ENCODE measurements at regions not wholly inside any gene's neighbourhood (a gene's known extent, or its start where the extent isn't known, plus 50 kb on each side); places are given as distances from the start of the nearest gene placed in this dataset.

GRCh38 chr1:200483491-200484143 is 73.8 kb upstream of the ZNF281 start:
- H3K4me3 ChIP-seq (ENCODE audit: low read length in 2 of 2): no peak overlapping the region
- no peak overlapping the region for H3K27ac ChIP-seq (ENCODE audit: low read depth in 1 of 2, low read length in 2 of 2)
- DNase-seq (no peak), ATAC-seq (ENCODE audit: low FRiP score) (no peak)
- WGBS, 2 donors: 20 to 21% methylated on average over 5 of the region's 5 CpGs
- no peaks in the 10 kb centered on the region for H3K9me3 ChIP-seq (ENCODE audit: control insufficient read depth, low read length)
- no peaks in the 10 kb centered on the region for H3K4me1 ChIP-seq (ENCODE audit: control insufficient read depth in 1 of 2, insufficient read depth in 2 of 2, low read length in 2 of 2)
- no peaks in the 10 kb centered on the region for H3K27me3 ChIP-seq (ENCODE audit: control insufficient read depth in 1 of 2, insufficient read depth in 2 of 2, low read length in 1 of 2)
- intact Hi-C loops (cut with DNase I): no loop called here
- no peaks in the 10 kb centered on the region for H3K36me3 ChIP-seq (ENCODE audit: control insufficient read depth in 1 of 2, insufficient read depth in 2 of 2, low read length in 1 of 2)

GRCh38 chr1:200480964-200481363 is 71.1 kb upstream of the ZNF281 start:
- no peaks in the 10 kb centered on the region for H3K4me1 ChIP-seq (ENCODE audit: control insufficient read depth in 1 of 2, insufficient read depth in 2 of 2, low read length in 2 of 2)
- intact Hi-C loops (cut with DNase I): no loop called here
- ATAC-seq (ENCODE audit: low FRiP score) (no peak), DNase-seq (no peak)
- H3K36me3 ChIP-seq (ENCODE audit: control insufficient read depth in 1 of 2, insufficient read depth in 2 of 2, low read length in 1 of 2): no peaks in the 10 kb centered on the region
- no peak overlapping the region for H3K27ac ChIP-seq (ENCODE audit: low read depth in 1 of 2, low read length in 2 of 2)
- 72 to 73% methylated on average over 7 of the region's 7 CpGs for WGBS, 2 donors
- H3K27me3 ChIP-seq (ENCODE audit: control insufficient read depth in 1 of 2, insufficient read depth in 2 of 2, low read length in 1 of 2): no peaks in the 10 kb centered on the region
- H3K4me3 ChIP-seq (ENCODE audit: low read length in 2 of 2): no peak overlapping the region
- H3K9me3 ChIP-seq (ENCODE audit: control insufficient read depth, low read length): no peaks in the 10 kb centered on the region

DNA sequence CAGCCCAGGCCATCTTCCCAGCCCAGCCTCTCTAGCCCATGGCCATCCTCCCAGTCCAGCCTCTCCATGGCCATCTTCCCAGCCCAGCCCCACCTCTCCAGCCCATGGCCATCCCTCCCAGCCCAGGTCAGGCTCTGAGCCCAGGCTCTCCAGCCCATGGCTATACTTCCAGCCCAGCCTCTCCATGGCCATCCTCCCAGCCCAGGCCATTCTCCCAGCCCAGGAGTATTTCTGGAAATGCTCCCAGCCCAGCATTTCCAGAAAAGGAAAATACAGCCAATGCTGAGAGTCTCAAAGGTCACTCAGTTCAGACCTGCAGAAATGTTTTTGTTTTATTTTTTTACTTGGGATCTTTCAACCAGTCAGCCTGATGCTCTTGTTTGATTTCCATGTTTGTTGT is 70.0 kb upstream of the ZNF281 start:
- no peak for ATAC-seq (ENCODE audit: low FRiP score)
- Histone ChIP-seq H3K27ac (ENCODE audit: low read depth in 1 of 2, low read length in 2 of 2) (no peak overlapping the region), H3K27me3 (ENCODE audit: control insufficient read depth in 1 of 2, insufficient read depth in 2 of 2, low read length in 1 of 2) (no peaks in the 10 kb centered on the region), H3K9me3 (ENCODE audit: control insufficient read depth, low read length) (no peaks in the 10 kb centered on the region), H3K4me3 (ENCODE audit: low read length in 2 of 2) (no peak overlapping the region), H3K4me1 (ENCODE audit: control insufficient read depth in 1 of 2, insufficient read depth in 2 of 2, low read length in 2 of 2) (no peaks in the 10 kb centered on the region), H3K36me3 (ENCODE audit: control insufficient read depth in 1 of 2, insufficient read depth in 2 of 2, low read length in 1 of 2) (no peaks in the 10 kb centered on the region)
- intact Hi-C loops (cut with DNase I): no loop called here
- peak in 1 of 2 donors; percentile 56 for DNase-seq

GRCh38 chr1:200478945-200479558 is 69.2 kb upstream of the ZNF281 start:
- H3K27me3 ChIP-seq (ENCODE audit: control insufficient read depth in 1 of 2, insufficient read depth in 2 of 2, low read length in 1 of 2): no peaks in the 10 kb centered on the region
- H3K4me1 ChIP-seq (ENCODE audit: control insufficient read depth in 1 of 2, insufficient read depth in 2 of 2, low read length in 2 of 2): no peaks in the 10 kb centered on the region
- ATAC-seq (ENCODE audit: low FRiP score) (no peak), DNase-seq (no peak)
- H3K27ac ChIP-seq (ENCODE audit: low read depth in 1 of 2, low read length in 2 of 2): no peak overlapping the region
- H3K4me3 ChIP-seq (ENCODE audit: low read length in 2 of 2): no peak overlapping the region
- WGBS, 2 donors: 85 to 88% methylated on average over 6 of the region's 6 CpGs
- H3K9me3 ChIP-seq (ENCODE audit: control insufficient read depth, low read length): no peaks in the 10 kb centered on the region
- intact Hi-C loops (cut with DNase I): no loop called here
- H3K36me3 ChIP-seq (ENCODE audit: control insufficient read depth in 1 of 2, insufficient read depth in 2 of 2, low read length in 1 of 2): no peaks in the 10 kb centered on the region

DNA sequence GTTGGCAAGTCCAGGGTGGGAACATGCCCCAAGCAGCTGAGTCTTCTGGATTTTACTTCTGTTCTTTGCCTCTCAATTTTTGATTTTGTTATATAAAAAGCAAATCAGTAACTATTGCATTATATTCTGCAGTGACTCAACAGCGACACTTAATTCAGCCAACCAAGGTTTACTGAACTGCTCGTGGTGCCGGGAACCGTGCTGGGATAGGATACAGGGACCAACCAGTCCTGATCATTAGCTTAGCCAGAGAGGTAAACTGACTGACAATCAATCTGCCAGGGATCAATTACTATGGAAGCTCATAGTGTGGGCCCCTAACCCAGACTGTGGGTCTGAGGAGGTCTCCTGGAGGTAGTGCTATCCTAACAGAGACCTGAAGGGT is 68.4 kb upstream of the ZNF281 start:
- 95% methylated on average over 4 of the region's 4 CpGs for WGBS, 2 donors
- H3K9me3 ChIP-seq (ENCODE audit: control insufficient read depth, low read length): no peaks in the 10 kb centered on the region
- ATAC-seq (ENCODE audit: low FRiP score) (no peak), DNase-seq (no peak)
- intact Hi-C loops (cut with DNase I): no loop called here
- H3K27ac ChIP-seq (ENCODE audit: low read depth in 1 of 2, low read length in 2 of 2): no peak overlapping the region
- no peaks in the 10 kb centered on the region for H3K36me3 ChIP-seq (ENCODE audit: control insufficient read depth in 1 of 2, insufficient read depth in 2 of 2, low read length in 1 of 2)
- no peaks in the 10 kb centered on the region for H3K4me1 ChIP-seq (ENCODE audit: control insufficient read depth in 1 of 2, insufficient read depth in 2 of 2, low read length in 2 of 2)
- H3K4me3 ChIP-seq (ENCODE audit: low read length in 2 of 2): no peak overlapping the region
- H3K27me3 ChIP-seq (ENCODE audit: control insufficient read depth in 1 of 2, insufficient read depth in 2 of 2, low read length in 1 of 2): no peaks in the 10 kb centered on the region

DNA sequence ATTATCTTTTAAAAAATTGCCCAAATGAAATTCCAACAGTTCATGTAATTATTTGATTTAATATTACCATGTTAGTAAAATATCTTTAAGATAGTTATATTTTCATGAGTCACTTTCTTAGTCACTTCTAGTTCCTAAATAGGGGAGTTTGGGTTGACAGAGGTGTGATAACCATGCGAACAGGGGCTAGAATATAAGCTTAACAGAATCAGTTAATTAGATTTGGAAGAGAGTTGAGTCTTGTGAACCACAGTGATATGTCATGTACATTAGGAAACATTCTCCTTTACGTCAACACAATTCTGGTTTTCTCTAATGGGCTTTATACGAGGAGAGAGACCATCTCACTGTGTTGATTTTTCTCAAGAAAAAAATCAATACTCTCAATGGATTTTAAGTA is 64.8 kb upstream of the ZNF281 start:
- no peak overlapping the region for H3K27ac ChIP-seq (ENCODE audit: low read depth in 1 of 2, low read length in 2 of 2)
- no peaks in the 10 kb centered on the region for H3K36me3 ChIP-seq (ENCODE audit: control insufficient read depth in 1 of 2, insufficient read depth in 2 of 2, low read length in 1 of 2)
- intact Hi-C loops (cut with DNase I): no loop called here
- H3K9me3 ChIP-seq (ENCODE audit: control insufficient read depth, low read length): no peaks in the 10 kb centered on the region
- DNase-seq (no peak), ATAC-seq (ENCODE audit: low FRiP score) (no peak)
- WGBS, 2 donors: 60 to 69% methylated on average over 3 of the region's 3 CpGs
- no peaks in the 10 kb centered on the region for H3K27me3 ChIP-seq (ENCODE audit: control insufficient read depth in 1 of 2, insufficient read depth in 2 of 2, low read length in 1 of 2)
- H3K4me3 ChIP-seq (ENCODE audit: low read length in 2 of 2): no peak overlapping the region
- H3K4me1 ChIP-seq (ENCODE audit: control insufficient read depth in 1 of 2, insufficient read depth in 2 of 2, low read length in 2 of 2): no peaks in the 10 kb centered on the region

DNA sequence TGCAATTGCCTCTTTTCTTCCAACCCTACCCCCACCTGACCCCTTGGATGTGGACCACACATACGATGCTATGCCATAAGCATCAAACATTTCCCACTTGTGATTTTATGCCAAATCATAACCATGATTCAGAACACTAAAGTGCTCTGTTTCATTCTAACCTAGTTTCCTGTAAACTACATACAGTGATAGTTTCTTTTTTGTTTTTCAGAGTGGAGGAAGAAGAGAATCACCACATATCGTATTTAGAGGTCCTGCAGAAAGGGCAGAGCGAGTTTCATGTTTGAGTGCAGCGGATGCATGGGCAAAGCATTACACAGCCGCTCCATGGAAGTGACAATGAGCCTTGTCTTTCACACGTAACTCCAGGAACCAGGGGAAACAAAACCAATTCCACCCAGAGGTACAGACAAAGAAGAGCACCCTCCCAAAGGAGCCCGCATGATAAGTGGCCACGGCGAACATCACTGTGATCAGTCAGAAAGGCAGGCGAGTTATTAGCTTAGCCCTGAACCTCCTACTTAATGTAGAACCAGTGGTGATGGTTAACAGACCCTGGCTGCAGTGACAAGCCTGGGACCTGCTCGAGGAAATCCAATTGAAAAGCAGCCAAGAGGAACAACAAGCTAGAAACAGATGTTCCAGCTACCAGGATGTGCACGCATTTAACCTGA is 64.0 kb upstream of the ZNF281 start:
- no peaks in the 10 kb centered on the region for H3K36me3 ChIP-seq (ENCODE audit: control insufficient read depth in 1 of 2, insufficient read depth in 2 of 2, low read length in 1 of 2)
- DNase-seq (no peak), ATAC-seq (ENCODE audit: low FRiP score) (no peak)
- WGBS, 2 donors: 57 to 58% methylated on average over 12 of the region's 12 CpGs
- H3K27ac ChIP-seq (ENCODE audit: low read depth in 1 of 2, low read length in 2 of 2): no peak overlapping the region
- H3K4me3 ChIP-seq (ENCODE audit: low read length in 2 of 2): no peak overlapping the region
- no peaks in the 10 kb centered on the region for H3K9me3 ChIP-seq (ENCODE audit: control insufficient read depth, low read length)
- intact Hi-C loops (cut with DNase I): no loop called here
- no peaks in the 10 kb centered on the region for H3K4me1 ChIP-seq (ENCODE audit: control insufficient read depth in 1 of 2, insufficient read depth in 2 of 2, low read length in 2 of 2)
- no peaks in the 10 kb centered on the region for H3K27me3 ChIP-seq (ENCODE audit: control insufficient read depth in 1 of 2, insufficient read depth in 2 of 2, low read length in 1 of 2)

DNA sequence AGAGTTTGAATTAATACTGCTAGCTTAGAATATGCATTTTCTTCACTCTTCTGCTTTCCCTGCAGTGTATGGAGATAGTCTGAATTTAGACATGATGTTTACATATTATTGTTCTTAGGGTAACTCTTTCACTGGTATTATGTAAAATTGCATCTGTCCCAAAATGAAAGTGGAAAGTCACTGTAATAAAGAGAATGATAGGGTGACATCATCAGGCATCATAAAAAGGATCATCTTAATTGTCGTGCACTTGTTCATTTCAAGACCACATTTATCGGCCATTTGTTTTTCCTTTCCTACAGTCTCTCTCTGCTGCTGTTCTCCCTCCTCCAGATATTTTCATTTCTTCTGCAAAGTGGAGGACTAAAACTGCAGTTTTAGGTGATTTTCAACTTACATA is 61.9 kb upstream of the ZNF281 start:
- ATAC-seq (ENCODE audit: low FRiP score): no peak
- intact Hi-C loops (cut with DNase I): no loop called here
- H3K36me3 ChIP-seq (ENCODE audit: control insufficient read depth in 1 of 2, insufficient read depth in 2 of 2, low read length in 1 of 2): no peaks in the 10 kb centered on the region
- no peak overlapping the region for H3K27ac ChIP-seq (ENCODE audit: low read depth in 1 of 2, low read length in 2 of 2)
- WGBS, 2 donors: 75 to 79% methylated on average over 2 of the region's 2 CpGs
- DNase-seq: no peak
- H3K4me3 ChIP-seq (ENCODE audit: low read length in 2 of 2): no peak overlapping the region
- H3K9me3 ChIP-seq (ENCODE audit: control insufficient read depth, low read length): no peaks in the 10 kb centered on the region
- H3K27me3 ChIP-seq (ENCODE audit: control insufficient read depth in 1 of 2, insufficient read depth in 2 of 2, low read length in 1 of 2): no peaks in the 10 kb centered on the region
- no peaks in the 10 kb centered on the region for H3K4me1 ChIP-seq (ENCODE audit: control insufficient read depth in 1 of 2, insufficient read depth in 2 of 2, low read length in 2 of 2)

Data from aorta (tissue), 5 donors.